Kidney (tissue), 13 donors: ENCODE measurements at regions not wholly inside any gene's neighbourhood (a gene's known extent, or its start where the extent isn't known, plus 50 kb on each side); places are given as distances from the start of the nearest gene placed in this dataset.

Source experiments
- DNase-seq, 5 donors: peaks; one replicate each; pipeline ENCODE4 v3.0.0-alpha.2; 2013 to 2020
- FAIRE-seq: peaks from 2 replicates; lab custom pipeline; 2012; peaks lifted over from hg19 to GRCh38; lab: Jason Lieb, UNC
- H3K27ac ChIP-seq, 2 donors: one replicate each; pipeline ENCODE4 v1.7.0; 2013; ENCODE audit warnings: low read depth in 2 of 2, low read length in 2 of 2, inconsistent platforms in 1 of 2
- H3K27me3 ChIP-seq: one replicate; pipeline ENCODE4 v1.7.1; 2013; ENCODE audit warnings: low read length, inconsistent platforms; ENCODE audit not compliant: control insufficient read depth, insufficient read depth
- H3K36me3 ChIP-seq, 3 donors: one replicate each; pipeline versions ENCODE4 v1.7.0 to v1.7.1; 2013; ENCODE audit warnings: low read length in 3 of 3, control low read depth in 1 of 3, inconsistent platforms in 1 of 3; ENCODE audit not compliant: insufficient read depth in 3 of 3, control insufficient read depth in 2 of 3
- H3K4me1 ChIP-seq, 3 donors: one replicate each; pipeline versions ENCODE4 v1.7.0 to v1.7.1; 2013; ENCODE audit warnings: low read length in 3 of 3, inconsistent platforms in 1 of 3, low read depth in 1 of 3; ENCODE audit not compliant: control insufficient read depth in 2 of 3, insufficient read depth in 2 of 3
- H3K4me3 ChIP-seq, 3 donors: one replicate each; pipeline versions ENCODE4 v1.7.0 to v1.8.1; 2013; ENCODE audit warnings: low read length in 3 of 3, control low read depth in 1 of 3, inconsistent platforms in 1 of 3
- H3K9ac ChIP-seq, 3 donors: one replicate each; pipeline versions ENCODE4 v1.7.0 to v1.7.1; 2013; ENCODE audit warnings: low read length in 3 of 3, control low read depth in 1 of 3, inconsistent platforms in 1 of 3
- H3K9me3 ChIP-seq, 3 donors: one replicate each; pipeline versions ENCODE4 v1.7.0 to v1.7.1; 2013; ENCODE audit warnings: low read length in 3 of 3, control low read depth in 1 of 3, inconsistent platforms in 1 of 3; ENCODE audit not compliant: control insufficient read depth in 2 of 3, insufficient read depth in 1 of 3
- intact Hi-C: fragments of 100-400 bp; cut with DNase I; formaldehyde crosslinking; loops from one replicate; pipeline ENCODE4 v1.11.1; 2022
- TF ChIP-seq, protein P1 (sequence below): IDR thresholded peaks from 3 replicates; pipeline ENCODE4 v1.5.1; 2012; ENCODE audit warnings: mild to moderate bottlenecking, moderate library complexity, borderline replicate concordance; ENCODE audit not compliant: insufficient read depth; ENCODE audit errors: extremely low read depth
- donor health status: control.
- donor health status: control.
- donor health status: control.
- donor health status: control.
- donor health status: control.
- donor health status: DM: yes; HTN: yes; CAD: no.
- donor health status: Normal renal cell carcinoma (clear cell type).

DNA sequence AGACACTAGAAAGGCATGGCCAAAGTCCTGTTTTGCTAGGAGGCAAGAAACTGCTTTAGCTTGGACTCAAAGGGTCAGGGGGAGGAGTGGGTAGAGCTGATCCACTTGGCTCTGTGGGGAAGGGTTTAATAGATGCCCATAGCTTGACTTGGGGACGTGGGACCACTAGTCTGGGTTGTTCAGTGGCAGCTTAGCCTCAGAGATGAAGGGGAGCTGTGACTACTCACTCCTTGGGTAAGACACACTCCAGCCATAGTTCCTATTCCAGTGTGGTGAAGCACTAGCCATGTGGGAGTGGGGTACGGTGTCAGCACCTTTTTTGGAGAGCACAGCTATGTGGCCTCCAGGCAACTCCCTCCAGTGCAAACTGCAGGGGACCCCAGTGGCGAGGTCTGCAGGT lies 257.3 kb downstream of the TMEM121 start:
- TF ChIP-seq, protein P1, sequence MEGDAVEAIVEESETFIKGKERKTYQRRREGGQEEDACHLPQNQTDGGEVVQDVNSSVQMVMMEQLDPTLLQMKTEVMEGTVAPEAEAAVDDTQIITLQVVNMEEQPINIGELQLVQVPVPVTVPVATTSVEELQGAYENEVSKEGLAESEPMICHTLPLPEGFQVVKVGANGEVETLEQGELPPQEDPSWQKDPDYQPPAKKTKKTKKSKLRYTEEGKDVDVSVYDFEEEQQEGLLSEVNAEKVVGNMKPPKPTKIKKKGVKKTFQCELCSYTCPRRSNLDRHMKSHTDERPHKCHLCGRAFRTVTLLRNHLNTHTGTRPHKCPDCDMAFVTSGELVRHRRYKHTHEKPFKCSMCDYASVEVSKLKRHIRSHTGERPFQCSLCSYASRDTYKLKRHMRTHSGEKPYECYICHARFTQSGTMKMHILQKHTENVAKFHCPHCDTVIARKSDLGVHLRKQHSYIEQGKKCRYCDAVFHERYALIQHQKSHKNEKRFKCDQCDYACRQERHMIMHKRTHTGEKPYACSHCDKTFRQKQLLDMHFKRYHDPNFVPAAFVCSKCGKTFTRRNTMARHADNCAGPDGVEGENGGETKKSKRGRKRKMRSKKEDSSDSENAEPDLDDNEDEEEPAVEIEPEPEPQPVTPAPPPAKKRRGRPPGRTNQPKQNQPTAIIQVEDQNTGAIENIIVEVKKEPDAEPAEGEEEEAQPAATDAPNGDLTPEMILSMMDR, result no peak
- H3K9ac ChIP-seq, result no peak overlapping the region
- no peak overlapping the region for H3K27ac ChIP-seq
- intact Hi-C loops, result no loop called here
- H3K9me3 ChIP-seq, result peaks cover 0 to 23% (median 6%) of the 10 kb centered on the region in 3 donors
- no peak overlapping the region for H3K4me3 ChIP-seq
- no peaks in the 10 kb centered on the region for H3K27me3 ChIP-seq
- DNase-seq (no peak), FAIRE-seq (no peak)
- no peaks in the 10 kb centered on the region for H3K4me1 ChIP-seq
- H3K36me3 ChIP-seq, result no peaks in the 10 kb centered on the region

DNA sequence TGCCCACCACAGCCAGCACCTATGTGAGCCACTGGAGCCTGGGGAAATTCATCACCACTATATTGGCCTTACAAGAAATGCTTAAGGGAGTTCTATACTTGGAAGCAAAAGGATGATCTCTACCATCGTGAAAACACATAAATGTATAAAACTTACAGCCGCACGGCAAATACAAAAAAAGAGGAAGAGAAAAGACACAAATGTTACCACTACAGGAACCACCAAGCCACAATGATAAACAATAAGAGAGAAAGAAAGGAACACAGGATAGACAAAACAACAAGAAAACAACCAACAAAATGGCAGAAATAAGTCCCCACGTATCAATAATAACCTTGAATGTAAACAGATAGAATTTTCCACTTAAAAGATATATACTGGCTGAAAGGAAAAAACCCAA lies 267.5 kb downstream of the TMEM121 start:
- intact Hi-C loops, result no loop called here
- no peak for DNase-seq

DNA sequence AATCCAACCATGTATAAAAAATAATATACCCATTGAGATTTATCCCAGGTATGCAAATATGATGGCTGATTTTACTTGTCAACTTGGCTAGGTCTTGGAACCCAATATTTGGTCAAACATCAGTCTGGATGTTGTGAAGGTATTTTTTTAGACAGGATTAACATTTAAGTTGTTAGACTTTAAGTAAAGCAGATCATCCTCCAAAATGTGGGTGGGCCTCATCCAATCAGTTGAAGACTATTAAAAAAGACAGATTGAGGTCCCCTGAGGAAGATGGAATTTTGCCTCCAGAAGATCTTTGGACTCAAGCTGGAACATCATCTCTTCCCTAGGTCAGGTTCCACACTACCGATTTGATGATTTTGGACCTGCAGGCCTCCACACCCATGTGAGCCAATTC lies 271.2 kb downstream of the TMEM121 start:
- Histone ChIP-seq H3K4me3 (no peak overlapping the region), H3K36me3 (no peaks in the 10 kb centered on the region), H3K4me1 (no peaks in the 10 kb centered on the region), H3K27me3 (no peaks in the 10 kb centered on the region), H3K9ac (no peak overlapping the region), H3K9me3 (peaks cover 0 to 7% (median 0%) of the 10 kb centered on the region in 3 donors), H3K27ac (no peak overlapping the region)
- TF ChIP-seq, protein P1, result no peak
- DNase-seq, result no peak
- intact Hi-C loops, result no loop called here
- no peak for FAIRE-seq

More for the DNA sequence above, 267.5 kb downstream of the TMEM121 start:
- H3K4me3 ChIP-seq, result no peak overlapping the region
- no peak overlapping the region for H3K9ac ChIP-seq
- H3K4me1 ChIP-seq, result no peaks in the 10 kb centered on the region
- peaks cover 0 to 3% (median 0%) of the 10 kb centered on the region in 3 donors for H3K9me3 ChIP-seq
- TF ChIP-seq, protein P1, result no peak
- FAIRE-seq, result no peak
- H3K27ac ChIP-seq, result no peak overlapping the region
- H3K27me3 ChIP-seq, result no peaks in the 10 kb centered on the region
- H3K36me3 ChIP-seq, result no peaks in the 10 kb centered on the region

DNA sequence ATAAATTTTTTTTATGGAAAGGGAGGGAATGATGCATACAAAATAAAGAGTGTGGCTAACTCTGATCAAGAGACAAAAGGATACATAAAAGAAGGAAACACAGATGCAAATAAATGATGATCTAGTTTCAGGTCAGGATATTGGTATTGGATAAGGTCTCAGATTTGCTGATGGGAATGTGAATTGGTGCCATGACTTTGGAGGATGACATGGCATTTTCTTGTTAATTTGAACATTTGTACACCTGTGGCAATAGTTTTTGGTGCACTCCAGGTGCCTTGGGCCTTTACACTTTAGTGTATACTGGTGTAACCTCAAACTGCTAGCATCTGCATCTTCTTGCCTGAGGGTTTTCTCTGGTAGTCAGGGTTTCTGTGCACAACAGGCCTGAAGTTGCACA lies 279.3 kb downstream of the TMEM121 start:
- no peak overlapping the region for H3K9ac ChIP-seq
- H3K9me3 ChIP-seq, result peaks cover 0 to 14% (median 2%) of the 10 kb centered on the region in 3 donors
- H3K4me1 ChIP-seq, result no peaks in the 10 kb centered on the region
- H3K27me3 ChIP-seq, result no peaks in the 10 kb centered on the region
- TF ChIP-seq, protein P1, result no peak
- DNase-seq (no peak), FAIRE-seq (no peak)
- no peak overlapping the region for H3K4me3 ChIP-seq
- intact Hi-C loops, result no loop called here
- H3K36me3 ChIP-seq, result no peaks in the 10 kb centered on the region
- H3K27ac ChIP-seq, result no peak overlapping the region
